Dendritic cell treated with granulocyte-macrophage colony-stimulating factor and Interleukin-4, amounts not matched to agents 40 ng/mL and 50 ng/mL, for 4 days (primary cell): ENCODE measurements at regions not wholly inside any gene's neighbourhood (a gene's known extent, or its start where the extent isn't known, plus 50 kb on each side); places are given as distances from the start of the nearest gene placed in this dataset.

ENCODE experiments used
- H3K27ac Mint-ChIP-seq: one replicate; pipeline ENCODE4 v1.8.0; 2022; ENCODE audit warnings: mild to moderate bottlenecking, mixed read lengths
- H3K27me3 Mint-ChIP-seq: one replicate; pipeline ENCODE4 v1.8.0; 2022; ENCODE audit warnings: mild to moderate bottlenecking, mixed read lengths
- H3K36me3 Mint-ChIP-seq: one replicate; pipeline ENCODE4 v1.8.0; 2022; ENCODE audit warnings: low read depth, mixed read lengths
- H3K4me1 Mint-ChIP-seq: one replicate; pipeline ENCODE4 v1.8.0; 2022; ENCODE audit warnings: low read depth, mixed read lengths
- H3K4me3 Mint-ChIP-seq: one replicate; pipeline ENCODE4 v1.8.0; 2022; ENCODE audit warnings: mild to moderate bottlenecking, moderate library complexity, mixed read lengths
- H3K9me3 Mint-ChIP-seq: one replicate; pipeline ENCODE4 v1.8.0; 2022; ENCODE audit warnings: mixed read lengths
- intact Hi-C: fragments of 100-400 bp; cut with micrococcal nuclease; formaldehyde crosslinking; loops from one replicate; pipeline ENCODE4 v1.15.0; 2022

- Mint-ChIP-seq H3K27me3 (peaks cover 36% of the 10 kb centered on the region), H3K9me3 (no peaks in the 10 kb centered on the region), H3K36me3 (no peaks in the 10 kb centered on the region), H3K4me3 (no peak overlapping the region), H3K4me1 (no peaks in the 10 kb centered on the region), H3K27ac (no peak overlapping the region)
- intact Hi-C loops = no loop called here
Observed at GRCh38 chr17:5635949-5636348, 51.6 kb upstream of the NLRP1 start.

DNA sequence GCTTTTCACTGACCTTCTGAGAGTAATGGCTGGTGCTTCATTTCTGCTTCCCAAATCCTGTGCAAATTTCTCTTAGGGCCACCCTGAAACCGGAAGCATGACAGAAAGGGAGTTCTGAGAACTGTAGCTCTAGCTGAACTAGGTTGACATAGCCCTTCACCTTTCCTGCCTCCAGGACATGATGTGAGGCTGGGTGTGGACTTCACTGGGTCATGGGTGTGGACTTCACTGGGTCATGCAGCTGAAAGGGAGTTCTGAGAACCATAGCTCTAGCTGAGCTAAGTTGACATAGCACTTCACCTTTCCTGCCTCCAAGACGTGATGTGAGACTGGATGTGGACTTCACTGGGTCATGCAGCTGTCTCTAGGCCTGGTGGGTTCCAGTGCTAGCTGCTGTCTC is 54.3 kb upstream of the NLRP1 start:
- Mint-ChIP-seq H3K9me3 (no peaks in the 10 kb centered on the region), H3K4me1 (no peaks in the 10 kb centered on the region), H3K36me3 (no peaks in the 10 kb centered on the region), H3K4me3 (no peak overlapping the region), H3K27ac (no peak overlapping the region), H3K27me3 (peaks cover 33% of the 10 kb centered on the region)
- intact Hi-C loops = no loop called here

- H3K4me3 Mint-ChIP-seq = no peak overlapping the region
- no peaks in the 10 kb centered on the region for H3K36me3 Mint-ChIP-seq
- peaks cover 31% of the 10 kb centered on the region for H3K27me3 Mint-ChIP-seq
- intact Hi-C loops = no loop called here
- H3K27ac Mint-ChIP-seq = no peak overlapping the region
- no peaks in the 10 kb centered on the region for H3K9me3 Mint-ChIP-seq
- H3K4me1 Mint-ChIP-seq = no peaks in the 10 kb centered on the region
Observed at GRCh38 chr17:5640726-5641125, 56.4 kb upstream of the NLRP1 start.

DNA sequence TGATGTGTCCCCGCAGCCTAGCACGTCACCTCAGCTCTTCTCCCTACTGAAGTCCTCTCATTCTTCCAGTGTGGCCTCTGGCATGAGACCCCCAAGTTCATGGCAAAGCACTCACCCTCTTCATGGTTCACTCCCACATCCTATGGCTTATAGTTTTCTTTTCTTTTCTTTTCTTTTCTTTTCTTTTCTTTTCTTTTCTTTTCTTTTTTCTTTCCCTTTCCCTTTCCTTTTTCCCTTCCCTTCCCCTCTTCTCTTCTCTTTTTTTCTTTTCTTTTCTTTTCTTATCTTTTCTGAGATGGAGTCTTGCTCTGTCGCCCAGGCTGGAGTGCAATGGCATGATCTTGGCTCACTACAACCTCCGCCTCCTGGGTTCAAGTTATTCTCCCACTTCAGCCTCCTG is 58.4 kb upstream of the NLRP1 start:
- intact Hi-C loops = no loop called here
- Mint-ChIP-seq H3K4me1 (no peaks in the 10 kb centered on the region), H3K27me3 (peaks cover 32% of the 10 kb centered on the region), H3K27ac (no peak overlapping the region), H3K9me3 (no peaks in the 10 kb centered on the region), H3K4me3 (no peak overlapping the region), H3K36me3 (no peaks in the 10 kb centered on the region)

GRCh38 chr17:5644065-5644464 is 59.8 kb upstream of the NLRP1 start:
- Mint-ChIP-seq H3K27me3 (peaks cover 32% of the 10 kb centered on the region), H3K4me3 (no peak overlapping the region), H3K9me3 (no peaks in the 10 kb centered on the region), H3K4me1 (no peaks in the 10 kb centered on the region), H3K27ac (no peak overlapping the region), H3K36me3 (no peaks in the 10 kb centered on the region)
- intact Hi-C loops = no loop called here

DNA sequence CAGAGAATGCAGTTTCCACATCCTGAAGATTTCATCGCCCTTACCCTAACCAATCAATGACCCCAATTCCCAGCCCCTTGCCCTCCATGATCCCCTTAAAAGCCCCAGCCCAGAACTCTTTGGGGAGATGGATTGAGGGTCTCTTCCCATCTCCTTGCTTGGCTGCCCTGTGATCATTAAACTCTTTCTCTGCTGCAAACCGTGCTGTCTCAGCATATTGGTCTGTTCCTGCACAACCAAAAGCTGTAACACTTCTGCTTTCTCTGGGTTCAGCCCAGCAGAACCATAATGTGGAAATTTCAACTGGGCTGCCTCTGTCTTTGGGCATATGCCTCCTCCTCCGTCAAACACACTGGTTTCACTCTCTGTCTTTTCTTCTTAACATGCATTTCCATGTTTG is 67.0 kb upstream of the NLRP1 start:
- Mint-ChIP-seq H3K4me3 (no peak overlapping the region), H3K27me3 (peaks cover 19% of the 10 kb centered on the region), H3K36me3 (no peaks in the 10 kb centered on the region), H3K9me3 (peaks cover 29% of the 10 kb centered on the region), H3K27ac (no peak overlapping the region), H3K4me1 (no peaks in the 10 kb centered on the region)
- intact Hi-C loops = no loop called here

DNA sequence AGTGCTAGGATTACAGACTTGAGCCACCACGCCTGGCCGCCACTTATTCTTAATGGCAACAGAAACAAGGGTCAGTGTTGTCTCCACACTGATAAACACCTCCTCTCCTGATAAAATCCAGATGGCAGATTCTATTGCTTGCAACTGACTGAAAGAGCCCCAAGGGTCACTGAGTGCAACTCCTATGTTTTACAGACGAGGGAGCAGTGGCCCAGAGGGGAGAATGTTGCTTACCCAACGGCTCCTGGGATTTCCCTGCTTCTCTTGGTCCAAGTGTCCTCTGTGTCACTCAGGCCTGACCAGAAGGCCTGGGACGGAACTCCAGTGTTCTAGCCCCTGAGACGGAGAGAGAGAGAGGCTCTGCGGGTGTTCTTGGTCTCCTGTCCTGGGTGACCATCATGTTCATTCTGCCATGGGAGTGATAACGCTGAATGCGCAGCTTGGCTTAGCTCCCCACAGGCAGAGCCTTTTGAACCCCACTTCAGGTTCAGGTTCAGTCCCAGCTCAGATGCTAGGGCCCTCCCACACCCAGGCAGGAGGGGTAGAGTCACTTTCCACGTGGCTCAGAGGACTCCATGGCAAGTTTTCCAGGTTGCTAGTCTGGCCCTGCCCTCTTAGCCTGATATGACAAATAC is 77.3 kb upstream of the NLRP1 start:
- Mint-ChIP-seq H3K9me3 (no peaks in the 10 kb centered on the region), H3K4me1 (no peaks in the 10 kb centered on the region)

DNA sequence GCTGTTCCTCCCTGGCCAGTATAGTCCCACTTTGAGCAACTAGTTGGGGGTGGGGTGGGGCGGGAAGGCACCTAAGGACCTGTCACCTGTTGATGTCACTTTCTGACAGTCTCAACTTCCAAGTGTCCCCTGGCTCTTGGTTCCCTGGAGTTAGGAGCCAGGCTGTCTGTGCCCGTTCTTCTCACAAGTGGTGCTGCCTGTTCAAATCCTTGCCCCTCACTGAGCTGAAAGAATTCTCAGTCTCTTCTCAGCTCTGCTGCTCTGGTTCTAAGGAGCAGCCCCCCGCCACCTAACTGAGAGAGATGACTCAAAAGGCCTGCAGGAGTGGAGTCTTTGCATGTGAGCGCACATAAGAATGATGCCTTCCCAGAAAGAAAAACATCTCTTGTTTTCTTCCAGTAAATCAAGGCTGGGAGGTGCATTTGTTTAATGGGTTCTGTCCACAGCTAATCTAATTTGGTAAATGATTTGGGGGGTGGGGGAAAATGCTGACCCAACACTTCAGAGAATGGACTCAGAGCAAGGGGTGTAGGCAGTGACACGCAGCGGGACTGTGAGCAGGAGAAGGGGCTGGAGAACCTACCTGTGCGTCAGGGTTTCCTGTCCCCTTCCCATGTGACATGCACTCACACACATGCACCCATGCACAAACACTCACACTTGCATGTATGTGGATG is 78.2 kb upstream of the NLRP1 start:
- H3K9me3 Mint-ChIP-seq = no peaks in the 10 kb centered on the region
- no peak overlapping the region for H3K4me3 Mint-ChIP-seq
- no peaks in the 10 kb centered on the region for H3K36me3 Mint-ChIP-seq
- H3K4me1 Mint-ChIP-seq = no peaks in the 10 kb centered on the region
- H3K27me3 Mint-ChIP-seq = peaks cover 12% of the 10 kb centered on the region
- intact Hi-C loops = no loop called here
- H3K27ac Mint-ChIP-seq = no peak overlapping the region

More for the DNA sequence above, 77.3 kb upstream of the NLRP1 start:
- Mint-ChIP-seq H3K4me3 (no peak overlapping the region), H3K36me3 (no peaks in the 10 kb centered on the region), H3K27me3 (peaks cover 17% of the 10 kb centered on the region), H3K27ac (no peak overlapping the region)
- intact Hi-C loops = no loop called here

- no peak overlapping the region for H3K27ac Mint-ChIP-seq
- intact Hi-C loops = loop anchor here (5.0 kb wide), 1 partner anchor 73 kb away; no protein-coding TSS in a partner anchor
- no peaks in the 10 kb centered on the region for H3K36me3 Mint-ChIP-seq
- H3K4me1 Mint-ChIP-seq = no peaks in the 10 kb centered on the region
- H3K27me3 Mint-ChIP-seq = peaks cover 20% of the 10 kb centered on the region
- H3K4me3 Mint-ChIP-seq = no peak overlapping the region
- H3K9me3 Mint-ChIP-seq = no peaks in the 10 kb centered on the region
Observed at GRCh38 chr17:5665164-5665563, 80.9 kb upstream of the NLRP1 start.

- Mint-ChIP-seq H3K27ac (no peak overlapping the region), H3K9me3 (no peaks in the 10 kb centered on the region), H3K4me3 (no peak overlapping the region), H3K4me1 (peaks cover 7% of the 10 kb centered on the region), H3K36me3 (no peaks in the 10 kb centered on the region), H3K27me3 (peaks cover 17% of the 10 kb centered on the region)
- intact Hi-C loops = loop anchor here (5.0 kb wide), 1 partner anchor 76 kb away; no protein-coding TSS in a partner anchor
Observed at GRCh38 chr17:5667871-5668270, 83.6 kb upstream of the NLRP1 start.

DNA sequence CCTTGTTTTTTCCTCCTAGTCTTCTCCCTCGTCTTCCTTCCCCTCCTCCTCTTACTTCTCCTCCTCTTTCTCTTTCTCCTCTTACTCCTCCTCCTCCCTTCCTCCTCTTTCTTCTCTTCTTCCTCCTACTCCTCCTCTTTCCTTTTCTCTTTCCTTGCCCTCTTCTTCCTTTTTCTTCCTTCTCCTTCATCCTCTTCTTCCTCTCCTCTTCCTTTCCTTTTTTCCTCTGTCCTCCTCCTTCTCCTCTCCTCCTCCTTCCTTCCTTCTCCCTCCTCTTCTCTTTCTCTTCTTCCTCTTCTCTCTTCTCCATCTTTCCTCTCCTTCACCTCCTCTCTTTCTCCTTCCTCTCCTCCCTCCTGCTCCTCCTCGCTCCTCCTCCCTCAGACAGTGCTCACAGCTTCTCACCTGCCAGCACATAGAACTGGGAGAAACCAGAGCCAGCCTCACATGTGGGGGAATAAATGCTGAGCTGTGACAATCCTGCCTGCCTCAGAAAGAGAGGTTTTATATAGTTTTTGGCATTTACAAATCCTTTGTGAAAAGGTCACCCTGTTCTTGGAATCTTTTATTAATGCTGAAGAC is 84.3 kb upstream of the NLRP1 start:
- H3K36me3 Mint-ChIP-seq = no peaks in the 10 kb centered on the region
- H3K9me3 Mint-ChIP-seq = no peaks in the 10 kb centered on the region
- H3K27ac Mint-ChIP-seq = no peak overlapping the region
- intact Hi-C loops = loop anchor here (5.0 kb wide), 1 partner anchor 76 kb away; no protein-coding TSS in a partner anchor
- peaks cover 11% of the 10 kb centered on the region for H3K4me1 Mint-ChIP-seq
- peaks cover 15% of the 10 kb centered on the region for H3K27me3 Mint-ChIP-seq
- no peak overlapping the region for H3K4me3 Mint-ChIP-seq

DNA sequence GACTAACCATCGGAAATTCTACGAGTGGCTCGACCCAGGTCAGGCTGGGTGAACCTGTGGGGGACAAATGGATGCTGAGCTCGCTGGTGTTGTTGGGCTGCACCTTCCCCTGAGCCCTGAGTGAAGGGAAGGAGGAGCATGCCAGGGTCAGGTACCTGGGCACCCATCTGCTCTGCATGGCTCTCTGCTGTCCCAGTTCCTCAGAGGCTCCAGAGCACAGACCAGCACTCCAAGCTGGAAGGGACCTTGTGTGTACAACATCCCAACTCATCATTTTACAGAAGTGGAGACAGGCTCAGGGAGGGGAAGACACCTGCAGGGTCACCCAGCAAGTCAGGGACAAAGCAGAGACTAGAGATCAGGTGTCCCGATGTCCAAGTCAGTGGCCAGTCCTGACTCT is 84.9 kb upstream of the NLRP1 start:
- H3K4me1 Mint-ChIP-seq = peaks cover 11% of the 10 kb centered on the region
- intact Hi-C loops = loop anchor here (5.0 kb wide), 1 partner anchor 77 kb away; no protein-coding TSS in a partner anchor
- no peaks in the 10 kb centered on the region for H3K9me3 Mint-ChIP-seq
- no peaks in the 10 kb centered on the region for H3K36me3 Mint-ChIP-seq
- H3K27ac Mint-ChIP-seq = no peak overlapping the region
- H3K27me3 Mint-ChIP-seq = peaks cover 16% of the 10 kb centered on the region
- no peak overlapping the region for H3K4me3 Mint-ChIP-seq

DNA sequence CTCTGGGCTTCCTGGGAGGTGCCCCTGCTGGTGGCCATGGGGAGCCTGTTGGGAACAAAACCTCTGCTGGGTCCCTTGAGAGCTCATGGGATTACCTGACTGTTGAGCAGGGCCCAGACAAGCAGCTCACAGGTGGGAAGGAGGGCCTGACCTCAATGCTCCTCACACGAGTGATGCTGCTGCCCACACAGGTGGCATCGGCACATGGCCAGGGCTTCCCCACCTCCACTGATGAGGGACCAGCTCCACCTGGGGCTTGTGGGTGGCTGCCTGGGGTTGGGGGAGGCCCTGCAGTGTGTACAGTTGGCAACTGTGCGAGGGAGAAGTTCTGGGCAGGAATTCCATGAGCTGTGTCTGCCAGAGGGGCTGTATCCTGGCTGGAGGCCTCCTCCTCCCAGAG is 87.8 kb upstream of the NLRP1 start:
- Mint-ChIP-seq H3K4me1 (peaks cover 11% of the 10 kb centered on the region), H3K27me3 (peaks cover 18% of the 10 kb centered on the region), H3K4me3 (no peak overlapping the region), H3K27ac (no peak overlapping the region), H3K36me3 (no peaks in the 10 kb centered on the region), H3K9me3 (no peaks in the 10 kb centered on the region)
- intact Hi-C loops = no loop called here

DNA sequence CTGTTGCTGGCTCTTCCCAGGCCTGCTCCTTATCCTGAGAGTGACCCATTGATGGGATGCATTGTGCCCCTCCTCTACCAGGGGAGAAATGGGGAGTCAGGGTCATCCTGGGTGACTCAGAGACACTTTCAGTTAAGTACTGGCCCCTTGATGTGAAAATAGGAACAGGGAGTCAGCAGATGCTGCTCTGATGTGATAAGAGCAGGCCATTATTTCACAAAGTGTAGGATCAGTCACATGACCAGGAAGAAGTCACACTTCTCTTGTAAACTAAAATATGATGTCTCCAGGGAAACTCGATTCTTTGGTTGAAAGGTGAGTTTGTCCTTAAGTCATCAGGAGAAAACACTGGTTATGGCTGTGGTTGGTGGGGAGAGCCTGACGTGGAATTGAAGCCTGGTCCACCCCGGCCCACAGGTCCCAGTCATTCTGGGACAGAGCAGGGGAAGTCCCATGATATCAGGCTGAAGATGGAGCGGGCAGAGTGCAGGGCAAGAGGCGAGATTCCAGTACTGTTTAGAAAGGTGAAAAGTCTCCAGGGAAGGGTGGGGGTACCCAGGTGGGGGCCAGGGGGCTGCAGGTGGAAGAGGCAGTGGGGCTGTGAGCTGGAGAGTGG is 88.6 kb upstream of the NLRP1 start:
- H3K4me1 Mint-ChIP-seq = peaks cover 11% of the 10 kb centered on the region
- peaks cover 20% of the 10 kb centered on the region for H3K27me3 Mint-ChIP-seq
- intact Hi-C loops = no loop called here
- H3K9me3 Mint-ChIP-seq = no peaks in the 10 kb centered on the region
- H3K27ac Mint-ChIP-seq = no peak overlapping the region
- no peaks in the 10 kb centered on the region for H3K36me3 Mint-ChIP-seq
- no peak overlapping the region for H3K4me3 Mint-ChIP-seq
